HepG2 (cell line): ENCODE measurements at regions not wholly inside any gene's neighbourhood (a gene's known extent, or its start where the extent isn't known, plus 50 kb on each side); places are given as distances from the start of the nearest gene placed in this dataset.

Experiments
- ATAC-seq: fragments of 200-7000 bp; cut with Tn5 transposase; 3 replicates; pipeline ENCODE4 v1.9.1; 2020; ENCODE audit warnings: mild to moderate bottlenecking, moderate library complexity
- BruUV-seq: library from RNA; stranded (reverse); fragments of 400-500 nt; replicated peaks from 2 replicates; lab custom pipeline; 2021; lab: Mats Ljungman, UMichigan
- CTCF ChIA-PET: fragments of 300-600 bp; formaldehyde crosslinking; extraction: SDS; loops from one replicate; lab custom pipeline; 2021; ENCODE audit warnings: low total read pairs, inconsistent platforms, low intra/inter-chr PET ratio; lab: Yijun Ruan, JAX
- POLR2A ChIA-PET: fragments of 350-600 bp; sonication (Branson Sonifier 250); formaldehyde crosslinking; loops from one replicate; lab custom pipeline; 2020; ENCODE audit warnings: antibody characterized with exemption, inconsistent platforms; lab: Yijun Ruan, JAX
- DNase-seq: peaks from one replicate; pipeline ENCODE4 v3.0.0-alpha.2; 2015; ENCODE audit warnings: low spot score
- FAIRE-seq: peaks from 3 replicates; lab custom pipeline; 2011; peaks lifted over from hg19 to GRCh38; lab: Jason Lieb, UNC
- H2AFZ ChIP-seq: one replicate; pipeline ENCODE4 v1.6.1; 2011; ENCODE audit warnings: low read length, inconsistent platforms
- H3K27ac ChIP-seq: fragments of 300-600 bp; 3 replicates; pipeline ENCODE4 v1.8.0; 2011; ENCODE audit warnings: mixed run types, mild to moderate bottlenecking, mixed read lengths, low read length, inconsistent platforms; ENCODE audit not compliant: insufficient read depth; ENCODE audit errors: extremely low read length
- H3K27me3 ChIP-seq, 2 experiments: fragments of 200-600 bp in 1 of 2; 2 replicates in 1 of 2; 3 replicates in 1 of 2; pipeline versions ENCODE4 v1.6.0 to v1.8.0; 2011; ENCODE audit warnings: low read length in 2 of 2, mild to moderate bottlenecking in 2 of 2, moderate library complexity in 2 of 2, inconsistent platforms in 1 of 2; ENCODE audit not compliant: insufficient read depth in 2 of 2, control insufficient read depth in 1 of 2
- H3K36me3 ChIP-seq, 2 experiments: fragments of 200-600 bp in 1 of 2; replicated peaks in 1 of 2; 2 replicates in 1 of 2; 3 replicates in 1 of 2; pipeline versions ENCODE4 v1.5.1 to v1.8.0; 2011; ENCODE audit warnings: low read length in 2 of 2, inconsistent platforms in 1 of 2; ENCODE audit not compliant: insufficient read depth in 2 of 2, control insufficient read depth in 1 of 2
- H3K4me1 ChIP-seq: 2 replicates; pipeline ENCODE4 v1.5.1; 2012; ENCODE audit warnings: low read length, inconsistent platforms; ENCODE audit not compliant: insufficient read depth
- H3K4me2 ChIP-seq: 2 replicates; pipeline ENCODE4 v1.6.0; 2011; ENCODE audit warnings: low read depth, low read length, inconsistent platforms
- H3K4me3 ChIP-seq, 3 experiments: fragments of 200-600 bp in 1 of 3; sonication (generic), shearing (Covaris generic) in 1 of 3; replicated peaks in 1 of 3; 2 replicates each; pipeline ENCODE4 v1.5.1; 2011 to 2016; ENCODE audit warnings: low read length in 3 of 3, inconsistent platforms in 2 of 3, low read depth in 2 of 3, mild to moderate bottlenecking in 2 of 3, control low read depth in 1 of 3, mixed read lengths in 1 of 3; ENCODE audit not compliant: insufficient read depth in 1 of 3
- H3K79me2 ChIP-seq: one replicate; pipeline ENCODE4 v1.6.1; 2011; ENCODE audit warnings: low read length, inconsistent platforms; ENCODE audit not compliant: insufficient read depth
- H3K9ac ChIP-seq: 2 replicates; pipeline ENCODE4 v1.6.0; 2011; ENCODE audit warnings: mild to moderate bottlenecking, low read depth, low read length, inconsistent platforms; ENCODE audit not compliant: insufficient read depth
- H3K9me3 ChIP-seq: 2 replicates; pipeline ENCODE4 v1.5.1; 2012; ENCODE audit warnings: mild to moderate bottlenecking, low read length
- H4K20me1 ChIP-seq: 2 replicates; pipeline ENCODE4 v1.6.0; 2011; ENCODE audit warnings: inconsistent platforms, mild to moderate bottlenecking, low read length, moderate library complexity; ENCODE audit not compliant: insufficient read depth
- HINFP ChIP-seq: sonication (generic); formaldehyde crosslinking; IDR thresholded peaks from 2 replicates; pipeline ENCODE4 v1.4.0; 2020; ENCODE audit warnings: low read depth, mild to moderate bottlenecking, missing genetic modification reagents
- IKZF1 ChIP-seq: fragments of 450-650 bp; IDR thresholded peaks from 2 replicates; pipeline ENCODE4 v1.7.1; 2016
- KLF9 ChIP-seq: IDR thresholded peaks from 2 replicates; pipeline ENCODE4 v1.6.1; 2016; ENCODE audit warnings: low read depth
- NR2F2 ChIP-seq: IDR thresholded peaks from 2 replicates; pipeline ENCODE4 v1.6.1; 2012; ENCODE audit warnings: low read depth, inconsistent platforms, borderline replicate concordance
- SOX5 ChIP-seq: IDR thresholded peaks from 2 replicates; pipeline ENCODE4 v1.6.1; 2016; ENCODE audit warnings: borderline replicate concordance
- ZMYM2 ChIP-seq: sonication (generic); formaldehyde crosslinking; IDR thresholded peaks from 2 replicates; pipeline ENCODE4 v1.8.0; 2022; ENCODE audit warnings: mild to moderate bottlenecking, missing genetic modification reagents
- ZNF792 ChIP-seq: IDR thresholded peaks from 2 replicates; pipeline ENCODE4 v1.6.1; 2016
- WGBS: methylation state at CpG from one replicate; pipeline ENCODE4 v1.1.6; 2017; ENCODE audit warnings: low lambda C conversion rate; 5-methylcytosine and 5-hydroxymethylcytosine counted together
- in situ Hi-C: cut with HindIII; loops from 2 replicates; pipeline ENCODE4 v1.10.0; 2017; ENCODE audit warnings: low pct_unique_long_range_greater_than_20kb; ENCODE audit not compliant: extremely low pct_ligation_motif_present
- intact Hi-C: fragments of 100-400 bp; cut with micrococcal nuclease; formaldehyde crosslinking; loops from one replicate; pipeline ENCODE4 v1.10.0; 2022; ENCODE audit not compliant: unreplicated experiment
- TF ChIP-seq, protein P1 (sequence below): sonication (generic); formaldehyde crosslinking; IDR thresholded peaks from 2 replicates; pipeline ENCODE4 v1.4.0; 2020; ENCODE audit warnings: mild to moderate bottlenecking, missing genetic modification reagents, borderline replicate concordance
- TF ChIP-seq, protein P2 (sequence below): sonication (generic); formaldehyde crosslinking; IDR thresholded peaks from 2 replicates; pipeline ENCODE4 v1.4.0; 2020; ENCODE audit warnings: missing genetic modification reagents

- intact Hi-C loops (no loop called here), in situ Hi-C loops (no loop called here)
- no peaks in the 10 kb centered on the region for H3K36me3 ChIP-seq
- no peaks in the 10 kb centered on the region for H4K20me1 ChIP-seq
- H3K27ac ChIP-seq, result no peak overlapping the region
- no peaks in the 10 kb centered on the region for H3K4me1 ChIP-seq
- no peak for ATAC-seq
- H3K4me2 ChIP-seq, result no peak overlapping the region
- H3K4me3 ChIP-seq, result no peak overlapping the region
- ChIA-PET CTCF (no interaction called here), POLR2A (no interaction called here)
- no peaks in the 10 kb centered on the region for H3K9me3 ChIP-seq
- no peak for DNase-seq
- TF ChIP-seq, protein P1, sequence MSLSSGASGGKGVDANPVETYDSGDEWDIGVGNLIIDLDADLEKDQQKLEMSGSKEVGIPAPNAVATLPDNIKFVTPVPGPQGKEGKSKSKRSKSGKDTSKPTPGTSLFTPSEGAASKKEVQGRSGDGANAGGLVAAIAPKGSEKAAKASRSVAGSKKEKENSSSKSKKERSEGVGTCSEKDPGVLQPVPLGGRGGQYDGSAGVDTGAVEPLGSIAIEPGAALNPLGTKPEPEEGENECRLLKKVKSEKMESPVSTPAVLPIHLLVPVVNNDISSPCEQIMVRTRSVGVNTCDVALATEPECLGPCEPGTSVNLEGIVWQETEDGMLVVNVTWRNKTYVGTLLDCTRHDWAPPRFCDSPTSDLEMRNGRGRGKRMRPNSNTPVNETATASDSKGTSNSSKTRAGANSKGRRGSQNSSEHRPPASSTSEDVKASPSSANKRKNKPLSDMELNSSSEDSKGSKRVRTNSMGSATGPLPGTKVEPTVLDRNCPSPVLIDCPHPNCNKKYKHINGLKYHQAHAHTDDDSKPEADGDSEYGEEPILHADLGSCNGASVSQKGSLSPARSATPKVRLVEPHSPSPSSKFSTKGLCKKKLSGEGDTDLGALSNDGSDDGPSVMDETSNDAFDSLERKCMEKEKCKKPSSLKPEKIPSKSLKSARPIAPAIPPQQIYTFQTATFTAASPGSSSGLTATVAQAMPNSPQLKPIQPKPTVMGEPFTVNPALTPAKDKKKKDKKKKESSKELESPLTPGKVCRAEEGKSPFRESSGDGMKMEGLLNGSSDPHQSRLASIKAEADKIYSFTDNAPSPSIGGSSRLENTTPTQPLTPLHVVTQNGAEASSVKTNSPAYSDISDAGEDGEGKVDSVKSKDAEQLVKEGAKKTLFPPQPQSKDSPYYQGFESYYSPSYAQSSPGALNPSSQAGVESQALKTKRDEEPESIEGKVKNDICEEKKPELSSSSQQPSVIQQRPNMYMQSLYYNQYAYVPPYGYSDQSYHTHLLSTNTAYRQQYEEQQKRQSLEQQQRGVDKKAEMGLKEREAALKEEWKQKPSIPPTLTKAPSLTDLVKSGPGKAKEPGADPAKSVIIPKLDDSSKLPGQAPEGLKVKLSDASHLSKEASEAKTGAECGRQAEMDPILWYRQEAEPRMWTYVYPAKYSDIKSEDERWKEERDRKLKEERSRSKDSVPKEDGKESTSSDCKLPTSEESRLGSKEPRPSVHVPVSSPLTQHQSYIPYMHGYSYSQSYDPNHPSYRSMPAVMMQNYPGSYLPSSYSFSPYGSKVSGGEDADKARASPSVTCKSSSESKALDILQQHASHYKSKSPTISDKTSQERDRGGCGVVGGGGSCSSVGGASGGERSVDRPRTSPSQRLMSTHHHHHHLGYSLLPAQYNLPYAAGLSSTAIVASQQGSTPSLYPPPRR, result no peak
- no peak for TF ChIP-seq ZNF792 (CRISPR knock-in tag)
- no peaks in the 10 kb centered on the region for H3K27me3 ChIP-seq
- WGBS, result 0% methylated on average over 4 of the region's 4 CpGs
- no TSS peak for BruUV-seq
- H3K9ac ChIP-seq, result no peak overlapping the region
- no peak for FAIRE-seq
- H2AFZ ChIP-seq, result no peak overlapping the region
- H3K79me2 ChIP-seq, result no peaks in the 10 kb centered on the region
Measured at GRCh38 chr5:117881426-117882230, 1106.7 kb downstream of the DTWD2 start.

DNA sequence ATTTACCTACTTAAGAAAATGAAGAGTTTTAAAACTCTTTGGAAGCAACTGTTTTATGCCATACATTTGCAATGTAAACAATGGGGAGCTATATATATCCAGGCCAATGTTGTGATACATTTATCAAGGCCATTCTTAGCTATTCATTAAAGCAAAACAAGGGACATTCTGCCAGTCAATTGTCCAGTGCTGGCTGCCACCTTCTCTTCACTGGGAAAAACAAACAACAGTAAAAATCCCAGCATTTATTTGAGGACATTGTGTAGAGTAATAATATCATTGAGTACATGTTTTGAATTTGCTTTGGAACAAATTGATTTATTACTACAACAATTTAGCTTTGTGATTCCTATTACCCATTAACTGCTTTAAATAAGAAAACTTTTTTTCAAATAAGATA lies 1107.4 kb downstream of the DTWD2 start:
- Histone ChIP-seq H3K9me3 (no peaks in the 10 kb centered on the region), H3K27ac (no peak overlapping the region), H3K4me1 (no peaks in the 10 kb centered on the region), H3K4me3 (no peak overlapping the region), H3K4me2 (no peak overlapping the region), H3K9ac (no peak overlapping the region), H4K20me1 (no peaks in the 10 kb centered on the region), H3K79me2 (no peaks in the 10 kb centered on the region), H2AFZ (no peak overlapping the region), H3K27me3 (no peaks in the 10 kb centered on the region), H3K36me3 (no peaks in the 10 kb centered on the region)
- in situ Hi-C loops (no loop called here), intact Hi-C loops (no loop called here)
- CTCF ChIA-PET, result no interaction called here
- ATAC-seq, result no peak
- no peak for FAIRE-seq
- no TSS peak for BruUV-seq
- POLR2A ChIA-PET, result no interaction called here
- no peak for DNase-seq
- no peak for TF ChIP-seq ZMYM2 (CRISPR knock-in tag)
- TF ChIP-seq KLF9, result no peak
- no peak for TF ChIP-seq NR2F2
- no peak for TF ChIP-seq IKZF1
- TF ChIP-seq SOX5, result no peak
- no peak for TF ChIP-seq HINFP
- TF ChIP-seq, protein P2, sequence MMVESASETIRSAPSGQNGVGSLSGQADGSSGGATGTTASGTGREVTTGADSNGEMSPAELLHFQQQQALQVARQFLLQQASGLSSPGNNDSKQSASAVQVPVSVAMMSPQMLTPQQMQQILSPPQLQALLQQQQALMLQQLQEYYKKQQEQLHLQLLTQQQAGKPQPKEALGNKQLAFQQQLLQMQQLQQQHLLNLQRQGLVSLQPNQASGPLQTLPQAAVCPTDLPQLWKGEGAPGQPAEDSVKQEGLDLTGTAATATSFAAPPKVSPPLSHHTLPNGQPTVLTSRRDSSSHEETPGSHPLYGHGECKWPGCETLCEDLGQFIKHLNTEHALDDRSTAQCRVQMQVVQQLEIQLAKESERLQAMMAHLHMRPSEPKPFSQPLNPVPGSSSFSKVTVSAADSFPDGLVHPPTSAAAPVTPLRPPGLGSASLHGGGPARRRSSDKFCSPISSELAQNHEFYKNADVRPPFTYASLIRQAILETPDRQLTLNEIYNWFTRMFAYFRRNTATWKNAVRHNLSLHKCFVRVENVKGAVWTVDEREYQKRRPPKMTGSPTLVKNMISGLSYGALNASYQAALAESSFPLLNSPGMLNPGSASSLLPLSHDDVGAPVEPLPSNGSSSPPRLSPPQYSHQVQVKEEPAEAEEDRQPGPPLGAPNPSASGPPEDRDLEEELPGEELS (CRISPR knock-in tag), result no peak
